ENCODE measurements at regions not wholly inside any gene's neighbourhood (a gene's known extent, or its start where the extent isn't known, plus 50 kb on each side); places are given as distances from the start of the nearest gene placed in this dataset.

- 6% methylated on average over 4 of the region's 4 CpGs for WGBS (ENCODE audit: low lambda C conversion rate)
- no peak overlapping the region for H3K4me3 ChIP-seq (replicated peaks in 1 of 3; ENCODE audit: insufficient read depth in 1 of 3, low read depth in 2 of 3, low read length in 3 of 3)
- DNase-seq (ENCODE audit: low spot score) (no peak), ATAC-seq (no peak), FAIRE-seq (no peak)
- intact Hi-C loops (cut with micrococcal nuclease; ENCODE audit: unreplicated experiment), result no loop called here
- H3K4me2 ChIP-seq (ENCODE audit: low read depth, low read length), result no peak overlapping the region
- no TSS peak for BruUV-seq (replicated peaks)
- no peak overlapping the region for H2AFZ ChIP-seq (ENCODE audit: low read length)
- H3K4me1 ChIP-seq (ENCODE audit: insufficient read depth, low read length), result no peaks in the 10 kb centered on the region
- in situ Hi-C loops (cut with HindIII; ENCODE audit: extremely low pct_ligation_motif_present, low pct_unique_long_range_greater_than_20kb), result no loop called here
- no peaks in the 10 kb centered on the region; a peak in 2 of 5 replicates for H3K27me3 ChIP-seq (ENCODE audit: control insufficient read depth in 1 of 2, insufficient read depth in 2 of 2, low read length in 2 of 2)
- H3K9ac ChIP-seq (ENCODE audit: insufficient read depth, low read depth, low read length), result no peak overlapping the region
- no peaks in the 10 kb centered on the region for H3K9me3 ChIP-seq (ENCODE audit: low read length)
- ChIA-PET POLR2A (no interaction called here), CTCF (ENCODE audit: low intra/inter-chr PET ratio, low total read pairs) (no interaction called here)
- H3K79me2 ChIP-seq (ENCODE audit: insufficient read depth, low read length), result no peaks in the 10 kb centered on the region
- H3K27ac ChIP-seq (ENCODE audit: extremely low read length, insufficient read depth, low read length), result no peak overlapping the region
- H4K20me1 ChIP-seq (ENCODE audit: insufficient read depth, low read length), result no peaks in the 10 kb centered on the region
- H3K36me3 ChIP-seq (replicated peaks in 1 of 2; ENCODE audit: control insufficient read depth in 1 of 2, insufficient read depth in 2 of 2, low read length in 2 of 2), result no peaks in the 10 kb centered on the region
- TF ChIP-seq LCORL (IDR thresholded peaks at IDR 0.05) (no peak), LCORL (CRISPR knock-in tag; IDR thresholded peaks at IDR 0.05) (no peak), CEBPG (CRISPR knock-in tag; IDR thresholded peaks at IDR 0.05) (no peak), HIVEP1 (CRISPR knock-in tag; IDR thresholded peaks at IDR 0.05) (no peak), ZNF644 (CRISPR knock-in tag; IDR thresholded peaks at IDR 0.05; ENCODE audit: low read depth) (no peak), TOPORS (CRISPR knock-in tag; IDR thresholded peaks at IDR 0.05) (no peak), ZBTB7B (CRISPR knock-in tag; IDR thresholded peaks at IDR 0.05) (no peak), ZNF234 (CRISPR knock-in tag; conservative IDR thresholded peaks at IDR 0.05) (no peak), THAP11 (CRISPR knock-in tag; IDR thresholded peaks at IDR 0.05) (no peak), ARID5B (CRISPR knock-in tag; IDR thresholded peaks at IDR 0.05) (no peak), NR3C1 (CRISPR knock-in tag; IDR thresholded peaks at IDR 0.05) (no peak), ZNF605 (CRISPR knock-in tag; IDR thresholded peaks at IDR 0.05) (no peak)
- TF ChIP-seq, protein P1, sequence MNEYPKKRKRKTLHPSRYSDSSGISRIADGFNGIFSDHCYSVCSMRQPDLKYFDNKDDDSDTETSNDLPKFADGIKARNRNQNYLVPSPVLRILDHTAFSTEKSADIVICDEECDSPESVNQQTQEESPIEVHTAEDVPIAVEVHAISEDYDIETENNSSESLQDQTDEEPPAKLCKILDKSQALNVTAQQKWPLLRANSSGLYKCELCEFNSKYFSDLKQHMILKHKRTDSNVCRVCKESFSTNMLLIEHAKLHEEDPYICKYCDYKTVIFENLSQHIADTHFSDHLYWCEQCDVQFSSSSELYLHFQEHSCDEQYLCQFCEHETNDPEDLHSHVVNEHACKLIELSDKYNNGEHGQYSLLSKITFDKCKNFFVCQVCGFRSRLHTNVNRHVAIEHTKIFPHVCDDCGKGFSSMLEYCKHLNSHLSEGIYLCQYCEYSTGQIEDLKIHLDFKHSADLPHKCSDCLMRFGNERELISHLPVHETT (CRISPR knock-in tag; conservative IDR thresholded peaks at IDR 0.05), result no peak
- TF ChIP-seq, protein P2, sequence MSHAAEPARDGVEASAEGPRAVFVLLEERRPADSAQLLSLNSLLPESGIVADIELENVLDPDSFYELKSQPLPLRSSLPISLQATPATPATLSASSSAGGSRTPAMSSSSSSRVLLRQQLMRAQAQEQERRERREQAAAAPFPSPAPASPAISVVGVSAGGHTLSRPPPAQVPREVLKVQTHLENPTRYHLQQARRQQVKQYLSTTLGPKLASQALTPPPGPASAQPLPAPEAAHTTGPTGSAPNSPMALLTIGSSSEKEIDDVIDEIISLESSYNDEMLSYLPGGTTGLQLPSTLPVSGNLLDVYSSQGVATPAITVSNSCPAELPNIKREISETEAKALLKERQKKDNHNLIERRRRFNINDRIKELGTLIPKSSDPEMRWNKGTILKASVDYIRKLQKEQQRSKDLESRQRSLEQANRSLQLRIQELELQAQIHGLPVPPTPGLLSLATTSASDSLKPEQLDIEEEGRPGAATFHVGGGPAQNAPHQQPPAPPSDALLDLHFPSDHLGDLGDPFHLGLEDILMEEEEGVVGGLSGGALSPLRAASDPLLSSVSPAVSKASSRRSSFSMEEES (CRISPR knock-in tag; IDR thresholded peaks at IDR 0.05), result no peak
- TF ChIP-seq, protein P3, sequence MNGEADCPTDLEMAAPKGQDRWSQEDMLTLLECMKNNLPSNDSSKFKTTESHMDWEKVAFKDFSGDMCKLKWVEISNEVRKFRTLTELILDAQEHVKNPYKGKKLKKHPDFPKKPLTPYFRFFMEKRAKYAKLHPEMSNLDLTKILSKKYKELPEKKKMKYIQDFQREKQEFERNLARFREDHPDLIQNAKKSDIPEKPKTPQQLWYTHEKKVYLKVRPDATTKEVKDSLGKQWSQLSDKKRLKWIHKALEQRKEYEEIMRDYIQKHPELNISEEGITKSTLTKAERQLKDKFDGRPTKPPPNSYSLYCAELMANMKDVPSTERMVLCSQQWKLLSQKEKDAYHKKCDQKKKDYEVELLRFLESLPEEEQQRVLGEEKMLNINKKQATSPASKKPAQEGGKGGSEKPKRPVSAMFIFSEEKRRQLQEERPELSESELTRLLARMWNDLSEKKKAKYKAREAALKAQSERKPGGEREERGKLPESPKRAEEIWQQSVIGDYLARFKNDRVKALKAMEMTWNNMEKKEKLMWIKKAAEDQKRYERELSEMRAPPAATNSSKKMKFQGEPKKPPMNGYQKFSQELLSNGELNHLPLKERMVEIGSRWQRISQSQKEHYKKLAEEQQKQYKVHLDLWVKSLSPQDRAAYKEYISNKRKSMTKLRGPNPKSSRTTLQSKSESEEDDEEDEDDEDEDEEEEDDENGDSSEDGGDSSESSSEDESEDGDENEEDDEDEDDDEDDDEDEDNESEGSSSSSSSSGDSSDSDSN (CRISPR knock-in tag; IDR thresholded peaks at IDR 0.05), result no peak
- TF ChIP-seq, protein P4, sequence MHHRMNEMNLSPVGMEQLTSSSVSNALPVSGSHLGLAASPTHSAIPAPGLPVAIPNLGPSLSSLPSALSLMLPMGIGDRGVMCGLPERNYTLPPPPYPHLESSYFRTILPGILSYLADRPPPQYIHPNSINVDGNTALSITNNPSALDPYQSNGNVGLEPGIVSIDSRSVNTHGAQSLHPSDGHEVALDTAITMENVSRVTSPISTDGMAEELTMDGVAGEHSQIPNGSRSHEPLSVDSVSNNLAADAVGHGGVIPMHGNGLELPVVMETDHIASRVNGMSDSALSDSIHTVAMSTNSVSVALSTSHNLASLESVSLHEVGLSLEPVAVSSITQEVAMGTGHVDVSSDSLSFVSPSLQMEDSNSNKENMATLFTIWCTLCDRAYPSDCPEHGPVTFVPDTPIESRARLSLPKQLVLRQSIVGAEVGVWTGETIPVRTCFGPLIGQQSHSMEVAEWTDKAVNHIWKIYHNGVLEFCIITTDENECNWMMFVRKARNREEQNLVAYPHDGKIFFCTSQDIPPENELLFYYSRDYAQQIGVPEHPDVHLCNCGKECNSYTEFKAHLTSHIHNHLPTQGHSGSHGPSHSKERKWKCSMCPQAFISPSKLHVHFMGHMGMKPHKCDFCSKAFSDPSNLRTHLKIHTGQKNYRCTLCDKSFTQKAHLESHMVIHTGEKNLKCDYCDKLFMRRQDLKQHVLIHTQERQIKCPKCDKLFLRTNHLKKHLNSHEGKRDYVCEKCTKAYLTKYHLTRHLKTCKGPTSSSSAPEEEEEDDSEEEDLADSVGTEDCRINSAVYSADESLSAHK (CRISPR knock-in tag; IDR thresholded peaks at IDR 0.05; ENCODE audit: borderline replicate concordance), result no peak
Measured at GRCh38 chr10:65550761-65551160, 1375.1 kb upstream of the LRRTM3 start.

Measured in HepG2 (cell line).